HG02973 (cell line): ENCODE measurements at regions not wholly inside any gene's neighbourhood (a gene's known extent, or its start where the extent isn't known, plus 50 kb on each side); places are given as distances from the start of the nearest gene placed in this dataset.

Experiments
- ATAC-seq: cut with Tn5 transposase; IDR thresholded peaks from one replicate; pipeline ENCODE4 v1.9.1; 2021; ENCODE audit warnings: moderate library complexity; ENCODE audit not compliant: unreplicated experiment

DNA sequence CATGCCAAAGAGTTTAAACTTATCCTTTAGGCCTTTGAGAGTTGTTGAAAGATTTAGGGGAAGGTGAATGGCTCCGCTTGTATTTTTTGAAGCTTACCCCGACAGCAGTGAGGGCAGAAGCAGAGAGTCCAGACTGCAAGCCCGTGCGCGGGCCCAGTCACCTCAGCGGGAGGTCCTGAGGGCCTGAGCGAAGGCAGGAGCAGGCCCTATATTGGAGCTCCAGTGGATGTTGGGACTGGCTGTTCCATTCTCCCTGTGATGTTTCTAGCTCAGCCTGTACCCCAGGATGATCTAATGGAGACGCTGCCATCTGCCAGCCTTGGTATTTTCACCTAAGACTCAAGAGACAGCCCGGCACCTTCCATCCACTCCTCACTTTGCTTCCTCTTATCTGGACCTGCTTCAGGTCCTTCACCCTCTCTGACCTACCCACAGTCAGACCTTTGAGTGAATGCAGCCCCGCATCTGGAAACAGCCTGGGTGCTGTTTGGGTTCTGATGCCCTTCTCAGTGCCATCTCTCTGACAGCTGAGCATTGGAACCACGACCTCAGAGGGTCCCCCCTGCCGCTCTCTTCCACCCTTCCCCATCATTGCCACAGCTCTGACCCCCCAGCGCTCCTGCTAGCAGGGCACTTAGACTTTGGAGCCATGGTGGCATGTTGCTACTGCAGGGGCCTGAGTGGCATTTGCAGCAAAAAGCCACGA, 628.2 kb upstream of the CADM1 start:
- no peak for ATAC-seq

DNA sequence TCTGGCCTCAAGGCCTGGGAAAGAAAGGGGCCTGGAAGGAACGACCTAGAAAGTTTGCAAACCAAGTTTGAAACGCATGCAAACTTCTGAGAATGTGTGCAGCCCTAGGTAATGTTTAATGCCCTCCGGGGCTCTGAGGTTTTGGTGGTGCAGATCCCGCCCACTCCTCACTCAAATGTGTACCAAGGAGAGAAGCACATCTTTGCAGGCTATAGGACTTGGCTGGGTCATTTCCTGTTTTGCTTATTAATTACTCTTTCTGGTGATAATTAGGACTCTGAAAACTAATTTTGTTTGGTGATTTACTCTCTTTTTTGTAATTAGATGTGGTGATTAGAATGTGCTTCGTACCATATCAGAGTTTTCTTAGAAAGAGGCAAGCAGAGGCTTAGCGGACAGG, 625.9 kb upstream of the CADM1 start:
- ATAC-seq, result no peak

DNA sequence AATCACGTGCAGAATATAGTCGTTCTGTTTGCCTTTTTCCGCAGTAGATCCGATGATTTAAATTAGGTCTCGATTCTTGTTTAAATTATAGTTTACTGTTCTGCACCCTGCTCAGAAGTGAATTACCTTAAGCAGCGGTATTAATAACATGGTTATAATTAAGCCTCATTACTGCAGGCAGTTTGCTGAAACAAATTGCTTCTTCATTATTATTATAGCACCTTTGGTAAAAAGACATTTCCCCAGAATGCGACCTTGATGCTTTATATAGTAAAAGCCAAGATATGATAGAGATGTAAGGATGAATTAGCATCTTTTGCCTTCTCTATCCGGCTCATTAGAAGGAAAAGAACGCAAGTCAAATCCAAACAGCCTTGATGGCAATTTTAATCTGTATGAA, 625.2 kb upstream of the CADM1 start:
- ATAC-seq, result no peak

DNA sequence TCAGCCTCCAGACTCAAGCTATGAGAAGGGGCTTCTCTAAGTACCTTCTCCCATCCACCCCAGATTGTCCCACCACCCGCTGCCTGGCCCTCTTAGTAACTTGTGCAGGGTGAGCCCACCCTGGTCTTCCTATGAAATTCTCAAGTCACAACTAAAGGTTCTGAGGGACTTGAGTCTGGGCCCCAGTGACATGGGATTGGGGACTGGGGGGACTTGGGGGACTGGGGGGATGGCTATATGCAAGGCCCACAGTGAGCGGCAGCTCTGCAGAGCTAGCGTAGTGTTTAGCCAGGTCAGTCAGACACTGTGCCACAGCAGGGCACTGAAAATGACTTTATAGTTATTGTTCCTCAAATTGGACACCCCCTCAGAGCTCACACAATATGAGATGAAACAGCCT, 622.3 kb upstream of the CADM1 start:
- ATAC-seq, result no peak

DNA sequence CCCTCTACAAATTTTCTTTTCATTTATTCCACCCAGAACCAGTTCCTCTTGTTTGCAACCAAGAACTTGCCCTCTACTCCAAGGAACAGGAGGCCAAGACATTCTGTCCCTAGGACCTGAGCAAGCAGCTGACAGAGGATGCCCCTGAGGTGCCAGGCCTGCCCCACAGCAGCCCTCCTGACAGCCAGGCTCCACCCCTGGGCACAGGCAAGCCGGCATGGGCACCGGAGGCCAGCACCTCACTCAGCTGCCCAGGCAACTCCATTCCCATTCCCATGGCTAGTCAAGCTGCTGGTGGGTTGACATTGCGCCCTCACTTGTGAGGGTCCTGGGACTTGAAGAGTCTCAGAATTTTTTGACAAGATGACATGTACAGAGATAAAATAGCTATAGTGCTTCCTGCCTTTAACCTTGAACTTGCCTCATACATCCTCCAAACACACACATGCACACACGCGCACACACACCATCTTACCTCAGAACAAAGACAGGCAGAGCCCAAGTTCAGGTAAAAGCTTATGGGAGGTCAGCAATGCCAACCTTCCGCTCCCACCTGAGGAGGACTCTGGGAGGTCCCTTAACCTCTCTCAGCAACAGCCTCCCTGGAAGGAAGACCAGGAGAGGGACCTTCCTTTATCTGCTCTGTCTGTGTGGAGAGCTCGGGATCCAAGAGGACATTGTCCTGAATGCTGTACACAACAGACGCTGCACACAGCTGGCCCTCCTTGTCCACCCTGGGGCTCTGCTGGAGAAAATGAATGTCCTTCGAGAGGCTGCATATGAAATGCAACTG, 620.9 kb upstream of the CADM1 start:
- no peak for ATAC-seq

DNA sequence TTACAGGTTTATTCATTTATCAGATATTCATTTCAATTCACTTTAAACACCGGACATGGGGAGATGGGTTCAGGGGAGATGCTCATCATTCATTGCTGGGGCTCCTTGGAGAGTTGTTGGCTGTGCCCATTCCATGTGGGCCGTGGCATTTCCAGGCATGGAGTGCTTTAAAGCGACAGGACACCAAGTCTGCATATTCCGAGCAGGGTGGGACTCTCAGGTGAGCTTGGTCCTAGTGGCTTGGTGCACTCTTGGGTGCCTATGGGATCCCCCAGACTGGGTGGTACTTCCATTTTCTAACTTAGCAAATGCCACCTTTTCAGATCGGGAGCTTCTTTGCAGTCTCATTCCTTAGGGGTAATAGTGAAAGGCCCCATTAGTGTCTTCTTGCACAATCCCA, 619.5 kb upstream of the CADM1 start:
- ATAC-seq, result no peak

DNA sequence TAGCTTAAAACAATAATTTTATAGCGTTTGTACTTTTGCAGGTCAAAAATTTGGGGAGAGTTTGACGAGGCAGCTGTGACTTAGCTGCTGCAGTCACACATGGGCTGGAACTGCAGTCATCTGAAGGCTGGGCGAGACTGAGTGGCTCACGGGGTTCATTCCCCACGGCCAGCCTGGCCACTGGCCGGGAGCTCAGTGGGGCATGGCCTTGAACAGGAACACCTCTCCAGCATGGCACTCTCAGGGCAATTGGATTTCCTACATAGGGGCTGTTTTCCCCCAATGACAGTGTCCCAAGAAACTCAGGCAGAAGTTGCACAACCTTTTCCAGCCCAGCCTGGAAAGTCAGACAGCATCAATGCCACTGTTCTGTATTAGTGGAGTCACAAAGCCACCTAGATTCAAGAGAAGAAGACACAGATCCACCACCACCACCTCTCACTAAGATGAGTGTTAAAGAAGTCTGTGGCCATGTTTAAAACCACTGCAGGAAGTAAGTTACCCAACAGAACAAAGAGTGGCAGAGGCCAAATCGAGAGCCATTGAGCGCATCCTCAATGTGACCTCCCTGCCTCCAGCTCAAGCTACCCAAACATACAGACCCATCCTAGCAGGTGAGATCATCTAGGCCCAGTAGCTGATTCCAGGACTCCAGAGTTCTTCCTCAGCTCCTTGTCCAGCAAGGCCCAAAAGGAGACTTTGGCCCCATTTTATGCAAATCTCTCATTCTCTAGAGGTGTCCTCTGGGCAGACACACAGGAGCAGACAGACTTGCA, 618.7 kb upstream of the CADM1 start:
- ATAC-seq, result no peak

DNA sequence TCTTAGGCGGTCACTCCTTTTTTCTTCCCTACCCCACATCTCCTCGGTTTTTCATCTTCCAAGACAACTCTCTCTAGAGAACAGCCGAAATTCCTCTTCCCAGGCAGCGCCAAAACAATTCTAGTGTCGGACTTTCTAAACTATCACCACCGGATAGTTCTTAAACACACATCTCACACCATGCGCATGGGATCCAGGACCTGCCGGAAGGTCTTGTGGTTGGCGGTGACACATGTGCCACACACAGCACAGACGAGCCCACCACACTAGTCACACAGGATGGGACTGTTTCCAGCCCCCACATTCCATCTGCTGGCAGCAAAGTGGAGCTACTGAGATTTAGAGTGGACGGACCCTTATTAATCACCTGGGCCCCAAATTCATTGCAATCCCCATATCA, 614.9 kb upstream of the CADM1 start:
- ATAC-seq, result no peak

DNA sequence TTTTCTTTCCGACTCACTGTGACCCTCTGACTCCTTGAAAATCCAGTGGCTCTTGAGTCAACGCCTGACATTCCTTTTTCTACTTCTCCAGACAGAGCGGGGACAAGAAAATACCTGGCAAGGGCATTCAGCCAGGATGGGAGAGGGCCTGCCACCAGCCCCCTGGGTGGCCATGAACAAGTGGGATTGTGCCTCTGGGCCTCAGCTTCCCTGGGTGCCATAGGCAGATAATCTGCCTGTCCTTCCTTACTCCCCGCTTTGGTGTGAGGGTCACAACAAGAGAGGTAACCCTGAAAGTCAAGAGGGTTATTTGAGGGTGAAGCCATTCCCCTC, 613.9 kb upstream of the CADM1 start:
- ATAC-seq, result no peak

DNA sequence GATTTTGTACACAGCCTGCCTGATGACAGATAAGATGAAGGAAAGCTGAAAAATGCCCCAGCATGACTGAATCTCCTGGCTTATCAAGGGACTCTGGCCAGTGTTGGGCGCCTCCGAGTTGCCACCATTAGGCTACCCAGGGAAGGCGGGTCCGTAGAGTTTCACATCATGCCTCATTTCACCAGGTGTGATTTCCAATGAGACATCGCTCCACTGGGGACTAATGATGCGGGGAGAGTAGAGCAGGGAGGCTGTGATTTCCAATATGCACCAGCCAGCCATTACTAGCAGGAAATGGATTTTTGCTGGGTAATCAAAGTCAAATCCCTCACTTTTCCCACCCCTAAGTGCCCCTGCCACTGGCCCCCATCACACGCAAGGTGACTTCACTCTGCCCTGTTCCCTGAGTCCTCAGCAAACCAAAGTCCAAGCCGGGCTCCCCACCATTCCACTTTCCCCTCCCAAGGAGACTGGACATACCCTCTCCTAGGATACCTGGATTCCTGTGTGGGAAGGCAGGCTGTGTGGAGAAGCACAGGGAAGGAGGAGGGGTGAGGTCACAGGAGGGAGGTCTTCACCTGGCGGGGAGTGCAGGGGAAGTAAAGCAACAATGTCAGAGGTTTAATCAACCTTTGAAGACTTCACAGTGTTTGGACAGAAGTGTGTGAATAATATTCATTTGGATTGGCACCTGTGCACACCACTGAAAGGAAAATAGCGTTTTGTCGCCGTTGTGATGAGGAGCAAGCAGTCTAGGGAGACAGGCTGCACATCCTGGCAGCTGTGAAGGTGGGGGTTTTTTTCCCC, 613.3 kb upstream of the CADM1 start:
- ATAC-seq, result no peak

DNA sequence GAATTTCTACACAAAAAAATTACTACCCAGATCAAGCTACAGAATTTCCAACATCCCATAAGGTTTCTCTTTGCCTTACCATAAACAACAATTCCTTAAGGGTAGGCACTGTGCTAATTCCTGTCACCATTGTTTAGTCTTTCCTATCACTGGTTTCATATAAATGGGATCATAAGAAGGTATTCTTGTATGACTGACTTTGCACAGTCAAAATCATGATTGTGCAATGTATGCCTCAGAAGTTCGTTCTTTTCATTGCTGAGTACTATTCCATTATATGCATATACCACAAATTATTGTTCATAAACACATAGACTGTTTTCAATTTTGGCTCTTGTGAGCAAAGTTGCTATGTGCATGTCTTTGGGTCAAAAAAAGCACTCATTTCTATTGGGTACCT, 611.6 kb upstream of the CADM1 start:
- no peak for ATAC-seq

DNA sequence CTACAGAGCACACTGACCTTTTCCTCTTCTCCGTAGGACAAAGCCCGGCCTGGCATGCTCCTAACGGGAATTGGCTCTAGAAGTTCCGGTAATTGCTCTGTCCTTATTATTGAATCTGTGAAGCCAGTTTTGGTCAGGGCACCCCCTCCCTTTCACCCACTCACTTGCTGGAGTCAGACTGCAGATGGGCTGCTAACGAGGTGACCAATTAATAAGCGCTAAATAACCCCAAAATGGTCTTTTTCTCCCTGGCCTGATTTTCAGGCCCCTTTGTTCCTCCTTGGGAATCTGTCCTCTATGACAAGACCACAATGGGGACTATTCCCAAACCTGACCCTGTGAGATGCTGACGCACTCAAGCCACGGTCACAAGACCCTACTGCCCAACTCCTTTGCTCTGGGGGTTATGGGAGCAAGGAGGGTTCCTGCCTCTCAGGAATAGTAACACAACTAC, 610.0 kb upstream of the CADM1 start:
- ATAC-seq, result no peak

DNA sequence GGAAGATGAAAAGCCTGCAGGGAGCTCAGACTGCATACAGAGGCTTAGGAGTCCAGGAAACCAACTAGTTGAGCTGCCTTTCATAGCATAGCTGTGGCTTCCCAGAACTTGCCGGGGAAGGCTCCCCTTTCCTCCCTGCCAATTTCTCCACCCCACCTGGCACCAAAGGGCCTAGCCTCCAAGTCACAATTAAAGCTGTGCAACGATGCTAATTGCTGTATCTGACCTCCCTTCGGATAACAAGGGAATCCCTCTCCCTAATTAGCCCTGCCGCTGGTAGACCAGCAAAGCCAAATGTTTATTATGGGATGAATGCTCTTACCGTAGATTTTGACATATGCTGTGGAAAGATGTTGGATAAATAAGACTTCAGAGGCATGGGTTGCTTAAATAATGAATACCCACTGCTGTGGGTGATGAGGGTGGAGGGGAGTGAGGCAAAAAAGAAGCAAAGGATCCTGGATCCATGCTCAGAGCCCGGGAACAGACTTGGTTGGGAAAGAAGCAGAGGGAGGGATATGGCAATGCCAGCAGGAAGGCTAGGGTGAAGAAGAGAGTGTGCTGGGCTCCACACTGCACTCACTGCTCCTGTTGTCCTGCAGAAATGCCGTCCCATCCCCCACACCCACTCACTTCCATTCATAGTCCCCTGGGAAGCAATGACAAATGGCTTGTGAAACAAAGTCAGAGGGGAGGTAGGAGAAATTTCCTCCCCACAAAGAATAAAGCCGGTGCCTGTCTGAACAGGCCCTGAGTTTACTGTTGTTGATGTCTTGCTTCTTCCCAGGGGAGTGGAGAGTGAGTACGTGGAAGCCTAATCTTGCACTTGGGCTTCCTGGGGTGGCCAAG, 608.1 kb upstream of the CADM1 start:
- no peak for ATAC-seq

DNA sequence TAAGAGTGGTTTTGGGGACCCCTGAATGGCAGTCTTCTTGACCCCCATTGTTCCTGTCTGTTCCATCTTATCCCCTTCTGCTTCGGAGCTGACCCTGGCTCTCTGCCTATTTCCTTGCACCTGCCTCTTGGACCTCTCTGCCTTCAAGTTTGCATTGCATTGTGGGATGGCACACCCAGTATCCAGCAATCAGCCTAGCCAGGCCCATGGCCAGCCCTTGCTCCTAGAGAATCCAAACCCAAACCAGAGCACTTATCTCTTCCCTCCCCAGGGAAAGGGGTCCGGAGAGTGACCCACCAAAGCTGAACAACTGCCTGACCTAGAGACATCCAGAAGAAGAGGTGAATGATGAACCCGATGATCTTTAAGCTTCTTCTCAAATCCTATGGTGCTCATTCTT, 607.3 kb upstream of the CADM1 start:
- no peak for ATAC-seq

DNA sequence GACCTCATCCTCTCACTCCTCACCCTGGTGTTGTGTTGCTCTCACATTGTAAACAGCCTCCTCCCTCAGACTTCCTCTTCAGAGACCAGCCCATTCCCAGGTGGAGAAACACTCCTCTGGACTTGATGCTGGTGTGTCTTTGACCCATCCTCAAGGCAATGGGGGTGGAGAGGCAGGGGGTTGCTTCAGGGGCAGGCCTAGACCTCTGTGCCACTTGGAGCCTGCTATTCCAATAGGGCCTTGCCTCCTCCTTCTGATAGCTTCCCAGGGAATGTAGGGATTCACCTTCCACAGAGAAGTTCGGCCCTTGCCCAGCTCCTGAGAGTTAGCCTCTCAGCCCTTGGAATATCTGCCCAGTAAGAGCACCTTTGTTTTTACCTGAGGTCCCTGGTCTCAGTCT, 606.6 kb upstream of the CADM1 start:
- ATAC-seq, result no peak

DNA sequence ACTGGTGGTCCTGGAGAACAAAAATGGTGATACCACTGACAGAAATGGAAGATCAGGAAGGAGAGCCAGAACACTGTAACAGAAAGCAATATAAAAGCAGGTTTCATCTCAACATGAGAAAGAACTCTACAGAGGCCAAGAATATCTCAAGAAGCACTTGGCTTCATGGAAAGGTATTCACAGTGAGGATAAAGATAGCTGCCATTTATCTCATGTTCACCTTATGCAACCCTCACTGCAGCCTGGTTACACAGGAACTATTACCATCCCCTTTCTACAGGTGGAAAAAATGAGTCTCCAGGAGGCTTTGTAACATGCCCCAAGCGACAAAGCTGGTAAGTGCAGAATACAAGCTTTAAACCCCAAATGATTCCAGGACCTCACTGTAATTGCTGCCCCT, 606.1 kb upstream of the CADM1 start:
- ATAC-seq, result no peak

DNA sequence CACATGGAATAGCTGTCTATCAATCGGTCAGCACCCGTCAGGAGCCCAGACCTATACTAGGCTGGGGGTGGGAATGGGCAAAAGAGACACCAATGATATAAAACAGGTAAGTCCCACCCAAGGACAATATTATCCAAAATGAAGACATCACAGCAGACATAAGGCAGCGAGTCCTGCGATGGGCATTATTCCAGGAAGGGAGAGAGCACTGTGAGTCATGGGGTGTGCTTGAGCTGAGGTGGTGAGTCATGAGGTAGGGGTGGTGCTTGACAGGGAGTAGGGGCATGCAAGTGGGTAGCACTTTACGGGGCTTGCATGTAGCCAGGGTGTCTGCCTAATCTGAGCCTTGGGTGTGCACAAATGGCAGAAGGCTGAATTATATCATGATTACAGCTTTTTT, 605.0 kb upstream of the CADM1 start:
- no peak for ATAC-seq

DNA sequence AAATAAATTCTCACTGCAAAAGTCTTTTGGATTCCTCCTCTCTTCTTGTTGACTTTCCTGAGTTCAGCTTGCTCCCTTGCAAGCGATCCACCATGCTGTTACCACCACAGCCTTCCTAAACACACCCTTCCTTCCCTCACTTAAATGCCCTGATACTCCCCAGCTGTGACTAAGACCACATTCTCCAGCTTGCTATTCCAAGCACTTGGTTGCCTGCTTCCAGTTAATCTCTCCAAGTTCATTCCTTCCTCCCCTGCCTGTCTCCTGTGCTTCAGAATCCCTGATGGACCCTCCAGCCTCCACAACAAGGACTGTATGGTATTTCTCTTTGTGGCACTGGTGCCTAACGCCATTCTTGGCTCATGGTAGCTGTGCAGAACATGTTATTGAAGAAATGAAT, 603.9 kb upstream of the CADM1 start:
- ATAC-seq, result no peak

DNA sequence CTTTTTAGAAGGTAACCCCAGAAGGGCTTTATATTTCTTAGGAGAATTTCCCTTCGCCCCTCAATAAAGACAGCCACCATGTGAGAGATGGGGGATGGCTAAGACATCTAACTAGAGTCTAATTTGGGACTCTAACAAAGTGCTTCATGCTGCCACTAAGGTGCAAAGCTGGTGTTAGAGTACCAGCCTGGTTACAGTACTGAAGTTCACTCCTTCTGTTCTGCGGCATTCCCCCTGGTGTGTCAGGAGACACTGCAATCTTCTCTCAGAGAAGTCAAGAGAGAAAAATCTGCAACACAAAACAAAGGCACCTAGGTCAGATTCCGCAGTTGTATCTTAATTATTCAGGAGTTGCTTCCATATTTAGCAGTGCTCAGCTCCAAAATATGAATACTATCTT, 603.0 kb upstream of the CADM1 start:
- ATAC-seq, result no peak

DNA sequence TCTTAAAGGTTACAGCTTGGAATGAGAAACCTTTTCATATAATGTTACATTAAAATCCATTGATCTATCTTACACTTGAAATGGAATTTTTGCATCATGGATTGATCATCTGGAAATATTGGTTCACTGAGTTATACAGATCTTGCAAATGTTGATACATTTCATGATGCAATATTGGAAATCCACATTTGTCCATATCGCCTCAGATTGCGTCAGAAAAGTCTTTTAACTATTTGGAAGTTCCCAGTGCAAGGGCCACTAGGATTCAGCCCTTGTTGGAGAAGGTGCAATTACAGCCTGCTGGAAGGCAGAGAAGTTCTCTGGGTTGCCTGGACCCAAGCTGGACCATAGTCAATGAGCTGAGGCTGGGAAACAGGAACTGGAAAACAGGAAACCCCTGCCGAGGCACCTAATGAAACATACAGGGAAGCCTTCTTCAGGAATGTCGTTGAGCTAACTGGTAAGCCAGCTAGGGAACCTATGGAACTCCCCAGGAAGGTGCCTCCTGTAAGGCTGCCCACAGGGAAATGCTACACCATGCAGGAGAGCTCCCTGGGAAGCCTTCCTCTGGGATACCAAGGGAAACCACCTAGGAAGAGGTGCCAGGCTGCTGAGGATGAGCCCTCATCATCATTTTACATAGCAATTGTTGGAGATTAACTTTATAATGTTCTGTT, 600.4 kb upstream of the CADM1 start:
- no peak for ATAC-seq
